RPMI8226 (cell line): ENCODE measurements at regions not wholly inside any gene's neighbourhood (a gene's known extent, or its start where the extent isn't known, plus 50 kb on each side); places are given as distances from the start of the nearest gene placed in this dataset.

Experiments
- DNase-seq: peaks from one replicate; pipeline ENCODE4 v3.0.0-alpha.2; 2015

- no peak for DNase-seq
Measured at GRCh38 chr3:11919390-11919789, 72.7 kb upstream of the TAMM41 start.

- no peak for DNase-seq
Measured at GRCh38 chr3:11924518-11924917, 77.8 kb upstream of the TAMM41 start.

GRCh38 chr3:11928381-11928780 is 75.8 kb upstream of the SYN2 start:
- DNase-seq: no peak

- DNase-seq: no peak
Measured at GRCh38 chr3:11929531-11929930, 74.7 kb upstream of the SYN2 start.

- no peak for DNase-seq
Measured at GRCh38 chr3:11930084-11930483, 74.1 kb upstream of the SYN2 start.

- DNase-seq: no peak
Measured at GRCh38 chr3:11932636-11933035, 71.6 kb upstream of the SYN2 start.

- DNase-seq: no peak
Measured at GRCh38 chr3:11933529-11933928, 70.7 kb upstream of the SYN2 start.

- peak; percentile 20 for DNase-seq
Measured at GRCh38 chr3:11944052-11944673, 60.0 kb upstream of the SYN2 start.

- no peak for DNase-seq
Measured at GRCh38 chr3:11948331-11948730, 55.9 kb upstream of the SYN2 start.

- DNase-seq: no peak
Measured at GRCh38 chr3:11948866-11949265, 55.3 kb upstream of the SYN2 start.

- DNase-seq: no peak
Measured at GRCh38 chr3:11949351-11949750, 54.8 kb upstream of the SYN2 start.

GRCh38 chr3:11950576-11950975 is 53.6 kb upstream of the SYN2 start:
- DNase-seq: no peak

GRCh38 chr3:11953350-11953749 is 50.8 kb upstream of the SYN2 start:
- DNase-seq: no peak

- no peak for DNase-seq
Measured at GRCh38 chr3:11953778-11954177, 50.4 kb upstream of the SYN2 start.

GRCh38 chr3:11954312-11954934 is 49.8 kb upstream of the SYN2 start:
- DNase-seq: peak; percentile 47
